ENCODE measurements at regions not wholly inside any gene's neighbourhood (a gene's known extent, or its start where the extent isn't known, plus 50 kb on each side); places are given as distances from the start of the nearest gene placed in this dataset.
A peak's percentile ranks its signal among the peaks of the same experiment; 100 is the strongest.

- no peak for DNase-seq (ENCODE audit: low spot score)
Observed at GRCh38 chr3:6097556-6097955, 763.4 kb upstream of the GRM7 start.

GRCh38 chr3:6098516-6099157, 762.3 kb upstream of the GRM7 start:
- no peak for DNase-seq (ENCODE audit: low spot score)

- DNase-seq (ENCODE audit: low spot score), result no peak
Observed at GRCh38 chr3:6099458-6100075, 761.3 kb upstream of the GRM7 start.

GRCh38 chr3:6105187-6105586, 755.7 kb upstream of the GRM7 start:
- no peak for DNase-seq (ENCODE audit: low spot score)

- DNase-seq (ENCODE audit: low spot score), result no peak
Observed at GRCh38 chr3:6108957-6109356, 752.0 kb upstream of the GRM7 start.

- no peak for DNase-seq (ENCODE audit: low spot score)
Observed at GRCh38 chr3:6110451-6110850, 750.5 kb upstream of the GRM7 start.

GRCh38 chr3:6112546-6112945, 748.4 kb upstream of the GRM7 start:
- no peak for DNase-seq (ENCODE audit: low spot score)

- DNase-seq (ENCODE audit: low spot score), result no peak
Observed at GRCh38 chr3:6113338-6113737, 747.6 kb upstream of the GRM7 start.

GRCh38 chr3:6119367-6119766, 741.5 kb upstream of the GRM7 start:
- no peak for DNase-seq (ENCODE audit: low spot score)

- DNase-seq (ENCODE audit: low spot score), result no peak
Observed at GRCh38 chr3:6120786-6121185, 740.1 kb upstream of the GRM7 start.

- DNase-seq (ENCODE audit: low spot score), result no peak
Observed at GRCh38 chr3:6124875-6125274, 736.0 kb upstream of the GRM7 start.

- DNase-seq (ENCODE audit: low spot score), result no peak
Observed at GRCh38 chr3:6125520-6125919, 735.4 kb upstream of the GRM7 start.

GRCh38 chr3:6132684-6133432, 728.1 kb upstream of the GRM7 start:
- no peak for DNase-seq (ENCODE audit: low spot score)

- DNase-seq (ENCODE audit: low spot score), result no peak
Observed at GRCh38 chr3:6142707-6143106, 718.2 kb upstream of the GRM7 start.

- no peak for DNase-seq (ENCODE audit: low spot score)
Observed at GRCh38 chr3:6147883-6148282, 713.0 kb upstream of the GRM7 start.

GRCh38 chr3:6155650-6156338, 705.1 kb upstream of the GRM7 start:
- DNase-seq (ENCODE audit: low spot score), result no peak

- no peak for DNase-seq (ENCODE audit: low spot score)
Observed at GRCh38 chr3:6165951-6166350, 695.0 kb upstream of the GRM7 start.

- no peak for DNase-seq (ENCODE audit: low spot score)
Observed at GRCh38 chr3:6168256-6168655, 692.7 kb upstream of the GRM7 start.

GRCh38 chr3:6172871-6173642, 687.9 kb upstream of the GRM7 start:
- DNase-seq (ENCODE audit: low spot score), result peak; percentile 0

GRCh38 chr3:6177417-6177816, 683.5 kb upstream of the GRM7 start:
- DNase-seq (ENCODE audit: low spot score), result no peak

GRCh38 chr3:6179761-6180160, 681.2 kb upstream of the GRM7 start:
- DNase-seq (ENCODE audit: low spot score), result no peak

GRCh38 chr3:6180171-6180570, 680.7 kb upstream of the GRM7 start:
- no peak for DNase-seq (ENCODE audit: low spot score)
